Left hindlimb (tissue), 1 donor: ENCODE measurements at regions not wholly inside any gene's neighbourhood (a gene's known extent, or its start where the extent isn't known, plus 50 kb on each side); places are given as distances from the start of the nearest gene placed in this dataset.
"Not testable (repeated sequence)": the region's sequence is repeated elsewhere in the genome, so short reads cannot be mapped to it uniquely, and the experiment has no call there.

Experiments
- DNase-seq: peaks from one replicate; pipeline ENCODE4 v3.0.0-alpha.2; 2018

- DNase-seq, result no peak
These were observed 880.6 kb upstream of the LRATD1 start for GRCh38 chr2:13751955-13752354.

- DNase-seq, result no peak
These were observed 874.1 kb upstream of the LRATD1 start for GRCh38 chr2:13758412-13758811.

- DNase-seq, result no peak
These were observed 864.2 kb upstream of the LRATD1 start for GRCh38 chr2:13768274-13768673.

- DNase-seq, result no peak
These were observed 862.2 kb upstream of the LRATD1 start for GRCh38 chr2:13770279-13770678.

- DNase-seq, result no peak
These were observed 852.5 kb upstream of the LRATD1 start for GRCh38 chr2:13779996-13780395.

- DNase-seq, result no peak
These were observed 841.4 kb upstream of the LRATD1 start for GRCh38 chr2:13791019-13791547.

GRCh38 chr2:13806539-13806938, 826.0 kb upstream of the LRATD1 start:
- no peak for DNase-seq

- DNase-seq, result no peak
These were observed 819.3 kb upstream of the LRATD1 start for GRCh38 chr2:13813236-13813635.

GRCh38 chr2:13818002-13818401, 814.5 kb upstream of the LRATD1 start:
- no peak for DNase-seq

GRCh38 chr2:13819896-13820295, 812.6 kb upstream of the LRATD1 start:
- DNase-seq, result no peak

- no peak for DNase-seq
These were observed 811.1 kb upstream of the LRATD1 start for GRCh38 chr2:13821255-13821880.

- DNase-seq, result no peak
These were observed 810.2 kb upstream of the LRATD1 start for GRCh38 chr2:13822365-13822764.

- DNase-seq, result no peak
These were observed 806.1 kb upstream of the LRATD1 start for GRCh38 chr2:13826314-13826853.

GRCh38 chr2:13858626-13859025, 773.9 kb upstream of the LRATD1 start:
- DNase-seq, result no peak

- not testable (repeated sequence) for DNase-seq
These were observed 764.2 kb upstream of the LRATD1 start for GRCh38 chr2:13868275-13868674.

- no peak for DNase-seq
These were observed 756.0 kb upstream of the LRATD1 start for GRCh38 chr2:13876491-13877037.

- no peak for DNase-seq
These were observed 754.9 kb upstream of the LRATD1 start for GRCh38 chr2:13877571-13877970.

GRCh38 chr2:13884291-13884976, 748.1 kb upstream of the LRATD1 start:
- DNase-seq, result no peak

- DNase-seq, result no peak
These were observed 731.0 kb upstream of the LRATD1 start for GRCh38 chr2:13901526-13901925.

- no peak for DNase-seq
These were observed 726.7 kb upstream of the LRATD1 start for GRCh38 chr2:13905831-13906230.

GRCh38 chr2:13916066-13916465, 716.5 kb upstream of the LRATD1 start:
- no peak for DNase-seq

- no peak for DNase-seq
These were observed 714.6 kb upstream of the LRATD1 start for GRCh38 chr2:13917958-13918357.

GRCh38 chr2:13919981-13920382, 712.5 kb upstream of the LRATD1 start:
- DNase-seq, result no peak

- no peak for DNase-seq
These were observed 711.3 kb upstream of the LRATD1 start for GRCh38 chr2:13921245-13921644.
